HG03097 (cell line): ENCODE measurements at regions not wholly inside any gene's neighbourhood (a gene's known extent, or its start where the extent isn't known, plus 50 kb on each side); places are given as distances from the start of the nearest gene placed in this dataset.

ENCODE experiments used
- ATAC-seq: cut with Tn5 transposase; IDR thresholded peaks from one replicate; pipeline ENCODE4 v1.9.1; 2021; ENCODE audit not compliant: unreplicated experiment, low FRiP score

- no peak for ATAC-seq
Observed at GRCh38 chr7:17506596-17506995, 208.1 kb downstream of the AHR start.

GRCh38 chr7:17507717-17508116 lies 209.3 kb downstream of the AHR start:
- no peak for ATAC-seq

GRCh38 chr7:17512181-17512675 lies 213.8 kb downstream of the AHR start:
- no peak for ATAC-seq

GRCh38 chr7:17516771-17517170 lies 218.3 kb downstream of the AHR start:
- no peak for ATAC-seq

GRCh38 chr7:17520941-17521340 lies 222.5 kb downstream of the AHR start:
- ATAC-seq = no peak

- ATAC-seq = no peak
Observed at GRCh38 chr7:17521437-17521836, 223.0 kb downstream of the AHR start.

- no peak for ATAC-seq
Observed at GRCh38 chr7:17523813-17524739, 225.6 kb downstream of the AHR start.

GRCh38 chr7:17524746-17525145 lies 226.3 kb downstream of the AHR start:
- no peak for ATAC-seq

- ATAC-seq = no peak
Observed at GRCh38 chr7:17526621-17527020, 228.2 kb downstream of the AHR start.

- ATAC-seq = no peak
Observed at GRCh38 chr7:17528636-17529035, 230.2 kb downstream of the AHR start.

- no peak for ATAC-seq
Observed at GRCh38 chr7:17530244-17530643, 231.8 kb downstream of the AHR start.

GRCh38 chr7:17530741-17531421 lies 232.4 kb downstream of the AHR start:
- ATAC-seq = no peak

- ATAC-seq = no peak
Observed at GRCh38 chr7:17532861-17533404, 234.5 kb downstream of the AHR start.

- ATAC-seq = no peak
Observed at GRCh38 chr7:17534348-17534747, 235.9 kb downstream of the AHR start.

- no peak for ATAC-seq
Observed at GRCh38 chr7:17535776-17536175, 237.3 kb downstream of the AHR start.

- no peak for ATAC-seq
Observed at GRCh38 chr7:17544401-17544800, 245.9 kb downstream of the AHR start.

GRCh38 chr7:17545348-17545747 lies 246.9 kb downstream of the AHR start:
- ATAC-seq = no peak

- ATAC-seq = no peak
Observed at GRCh38 chr7:17546189-17546588, 247.7 kb downstream of the AHR start.

- ATAC-seq = no peak
Observed at GRCh38 chr7:17546592-17546991, 248.1 kb downstream of the AHR start.

- ATAC-seq = no peak
Observed at GRCh38 chr7:17548014-17548653, 249.7 kb downstream of the AHR start.

- no peak for ATAC-seq
Observed at GRCh38 chr7:17549406-17549805, 251.0 kb downstream of the AHR start.
